HCT116 (cell line): ENCODE measurements at regions not wholly inside any gene's neighbourhood (a gene's known extent, or its start where the extent isn't known, plus 50 kb on each side); places are given as distances from the start of the nearest gene placed in this dataset.

Experiments
- CBX3 ChIP-seq: IDR thresholded peaks from 2 replicates; pipeline ENCODE4 v1.6.1; 2012; ENCODE audit warnings: low read depth
- CTCF ChIP-seq, 3 experiments: fragments of 200-600 bp in 1 of 3; sonication (generic) in 1 of 3; IDR thresholded peaks in 2 of 3; conservative IDR thresholded peaks in 1 of 3; 2 replicates each; pipeline ENCODE4 v1.5.1; 2012 to 2017; ENCODE audit warnings: low read depth in 2 of 3, low read length in 2 of 3, antibody characterized with exemption in 1 of 3, borderline replicate concordance in 1 of 3, control low read depth in 1 of 3, mild to moderate bottlenecking in 1 of 3, mixed read lengths in 1 of 3, mixed run types in 1 of 3, moderate library complexity in 1 of 3; ENCODE audit not compliant: insufficient read depth in 1 of 3
- EGR1 ChIP-seq: IDR thresholded peaks from 2 replicates; pipeline ENCODE4 v1.6.1; 2012; ENCODE audit warnings: low read depth
- POLR2AphosphoS5 ChIP-seq: IDR thresholded peaks from 2 replicates; pipeline ENCODE4 v1.6.1; 2011; ENCODE audit warnings: mild to moderate bottlenecking, low read depth, low read length, moderate library complexity
- REST ChIP-seq: IDR thresholded peaks from 2 replicates; pipeline ENCODE4 v1.6.1; 2012; ENCODE audit warnings: low read depth
- SP1 ChIP-seq: IDR thresholded peaks from 2 replicates; pipeline ENCODE4 v1.6.1; 2012; ENCODE audit warnings: low read depth
- SRF ChIP-seq: IDR thresholded peaks from 2 replicates; pipeline ENCODE4 v1.6.1; 2012; ENCODE audit warnings: low read depth

- no peak for TF ChIP-seq POLR2AphosphoS5
- TF ChIP-seq SRF: no peak
- no peak for TF ChIP-seq REST
- TF ChIP-seq CTCF (IDR thresholded peaks at IDR 0.05 in 2 of 3, conservative IDR thresholded peaks at IDR 0.05 in 1 of 3; ENCODE audit: borderline replicate concordance in 1 of 3, insufficient read depth in 1 of 3, low read depth in 2 of 3, low read length in 2 of 3): no peak
- no peak for TF ChIP-seq SP1
- no peak for TF ChIP-seq EGR1
- TF ChIP-seq CBX3: no peak
These were observed 1170.7 kb downstream of the FSCB start for GRCh38 chr14:43336351-43336750.
